ENCODE measurements at regions not wholly inside any gene's neighbourhood (a gene's known extent, or its start where the extent isn't known, plus 50 kb on each side); places are given as distances from the start of the nearest gene placed in this dataset.
"Not testable (repeated sequence)": the region's sequence is repeated elsewhere in the genome, so short reads cannot be mapped to it uniquely, and the experiment has no call there.

DNA sequence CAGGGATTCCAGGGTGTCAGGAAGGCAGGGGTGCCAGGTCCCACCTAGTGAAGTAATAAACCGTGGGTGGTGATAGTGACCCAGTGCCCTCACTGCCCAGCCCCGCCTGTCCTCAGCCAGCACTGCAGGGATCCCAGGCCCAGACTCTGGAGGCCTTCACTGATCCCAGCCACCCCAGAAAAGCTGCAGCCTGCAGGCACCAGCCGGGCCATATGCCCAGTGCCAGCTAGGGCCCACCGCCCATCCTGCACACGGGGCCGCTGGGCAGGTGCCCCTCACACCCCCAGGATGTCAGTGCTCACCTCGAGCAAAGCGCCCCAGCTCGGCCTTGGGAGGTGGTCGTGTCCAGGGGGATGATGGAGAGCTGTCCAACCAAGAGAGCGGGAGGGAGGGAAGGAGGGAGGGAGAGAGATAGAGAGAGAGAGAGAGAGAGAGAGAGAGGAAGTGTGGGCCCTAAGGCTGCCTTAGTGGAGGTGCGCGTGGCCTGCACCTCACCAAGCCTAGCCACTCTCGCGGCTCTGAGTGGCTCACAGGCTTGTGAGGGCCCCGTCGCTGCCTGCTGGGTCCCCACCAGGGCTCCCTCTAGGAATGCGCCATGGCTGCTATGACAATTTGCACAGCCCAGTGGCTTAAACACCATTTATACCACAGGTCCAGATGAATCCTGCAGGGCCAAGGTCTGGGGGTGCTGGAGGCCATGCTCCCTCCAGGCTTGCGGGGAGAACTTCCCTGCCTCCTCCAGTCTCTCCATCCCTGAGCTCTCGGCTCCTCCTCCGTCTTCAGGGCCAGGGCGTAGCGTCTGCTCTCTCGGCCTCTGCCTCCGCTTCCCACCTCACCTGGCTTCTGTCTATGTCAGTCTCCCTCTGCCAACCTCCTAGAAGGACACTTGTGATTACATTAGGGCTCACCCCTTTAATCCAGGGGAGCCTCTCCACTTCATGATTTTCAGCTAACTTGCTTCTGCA, 401.0 kb downstream of the TMEM121 start:
- H3K4me1 ChIP-seq: no peaks in the 10 kb centered on the region
- H3K36me3 ChIP-seq: no peaks in the 10 kb centered on the region
- no peak for DNase-seq
- H3K9me3 ChIP-seq: peaks cover 0 to 6% (median 4%) of the 10 kb centered on the region in 4 donors
- H3K4me3 ChIP-seq: no peak overlapping the region
- no peak overlapping the region for H3K27ac ChIP-seq
- intact Hi-C loops (cut with DNase I; ENCODE audit: low total_unique reads): no loop called here
- H3K27me3 ChIP-seq: peaks cover 0 to 28% (median 0%) of the 10 kb centered on the region in 3 donors
- TF ChIP-seq, protein P1, sequence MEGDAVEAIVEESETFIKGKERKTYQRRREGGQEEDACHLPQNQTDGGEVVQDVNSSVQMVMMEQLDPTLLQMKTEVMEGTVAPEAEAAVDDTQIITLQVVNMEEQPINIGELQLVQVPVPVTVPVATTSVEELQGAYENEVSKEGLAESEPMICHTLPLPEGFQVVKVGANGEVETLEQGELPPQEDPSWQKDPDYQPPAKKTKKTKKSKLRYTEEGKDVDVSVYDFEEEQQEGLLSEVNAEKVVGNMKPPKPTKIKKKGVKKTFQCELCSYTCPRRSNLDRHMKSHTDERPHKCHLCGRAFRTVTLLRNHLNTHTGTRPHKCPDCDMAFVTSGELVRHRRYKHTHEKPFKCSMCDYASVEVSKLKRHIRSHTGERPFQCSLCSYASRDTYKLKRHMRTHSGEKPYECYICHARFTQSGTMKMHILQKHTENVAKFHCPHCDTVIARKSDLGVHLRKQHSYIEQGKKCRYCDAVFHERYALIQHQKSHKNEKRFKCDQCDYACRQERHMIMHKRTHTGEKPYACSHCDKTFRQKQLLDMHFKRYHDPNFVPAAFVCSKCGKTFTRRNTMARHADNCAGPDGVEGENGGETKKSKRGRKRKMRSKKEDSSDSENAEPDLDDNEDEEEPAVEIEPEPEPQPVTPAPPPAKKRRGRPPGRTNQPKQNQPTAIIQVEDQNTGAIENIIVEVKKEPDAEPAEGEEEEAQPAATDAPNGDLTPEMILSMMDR (IDR thresholded peaks at IDR 0.05): no peak
- no peak for TF ChIP-seq EP300 (IDR thresholded peaks at IDR 0.05)
- no peak for TF ChIP-seq POLR2A (IDR thresholded peaks at IDR 0.05)
- no peak for TF ChIP-seq POLR2AphosphoS5 (IDR thresholded peaks at IDR 0.05)
- 75 to 85% (median 79%) methylated on average over 7 to 25 of the region's 25 CpGs for WGBS, 5 donors

DNA sequence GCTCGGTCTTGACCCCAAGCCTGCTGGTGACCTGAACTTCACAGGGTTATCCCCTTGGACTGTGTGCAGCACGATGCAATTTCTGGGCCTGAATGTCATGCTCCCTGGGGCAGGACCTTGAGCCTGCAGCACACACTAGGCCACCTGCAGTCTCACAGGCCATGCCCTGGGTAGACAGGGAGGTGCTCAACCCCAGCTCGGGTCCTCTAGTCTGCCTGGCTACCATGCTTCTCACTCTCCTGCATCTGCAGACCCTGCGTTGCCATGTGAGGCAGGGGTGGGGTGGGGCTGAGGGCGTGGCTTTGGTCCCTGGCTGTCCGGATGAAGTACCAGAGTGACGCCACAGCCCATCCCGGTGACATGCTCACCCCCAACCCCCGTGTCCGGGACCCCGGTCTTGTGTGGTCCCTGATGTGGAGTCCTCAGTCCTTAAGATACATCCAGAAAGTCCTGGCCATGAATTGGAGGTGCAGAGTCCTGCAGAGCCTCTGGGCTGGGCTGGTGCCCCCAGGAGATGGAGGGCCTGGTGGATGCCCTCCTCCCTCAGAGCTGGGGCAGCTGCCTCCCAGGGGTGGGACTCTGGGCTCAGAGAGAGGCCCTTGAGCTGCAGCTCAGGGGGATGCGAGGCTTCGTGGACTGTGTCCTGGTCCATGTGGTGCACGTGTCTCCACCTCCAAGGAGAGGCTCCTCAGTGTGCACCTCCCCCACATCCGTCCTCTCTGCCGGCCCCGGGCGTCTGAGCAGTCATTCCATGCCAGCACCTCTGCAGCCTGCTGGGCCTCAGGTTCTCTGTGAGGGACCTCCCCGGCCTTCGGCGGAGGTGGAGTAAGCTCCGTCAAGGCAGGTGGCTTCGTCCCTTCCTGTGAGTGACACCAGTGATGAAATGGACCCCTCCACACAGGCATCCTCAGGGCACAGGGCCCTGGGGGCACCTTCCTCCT, 402.1 kb downstream of the TMEM121 start:
- DNase-seq; intact Hi-C loops (cut with DNase I; ENCODE audit: low total_unique reads); H3K36me3 ChIP-seq; H3K4me3 ChIP-seq; H3K27ac ChIP-seq; H3K4me1 ChIP-seq; H3K9me3 ChIP-seq: not testable (repeated sequence)
- H3K27me3 ChIP-seq: peaks cover 0 to 28% (median 0%) of the 10 kb centered on the region in 3 donors
- WGBS, 5 donors: 71 to 79% (median 73%) methylated on average over 5 to 23 of the region's 23 CpGs

DNA sequence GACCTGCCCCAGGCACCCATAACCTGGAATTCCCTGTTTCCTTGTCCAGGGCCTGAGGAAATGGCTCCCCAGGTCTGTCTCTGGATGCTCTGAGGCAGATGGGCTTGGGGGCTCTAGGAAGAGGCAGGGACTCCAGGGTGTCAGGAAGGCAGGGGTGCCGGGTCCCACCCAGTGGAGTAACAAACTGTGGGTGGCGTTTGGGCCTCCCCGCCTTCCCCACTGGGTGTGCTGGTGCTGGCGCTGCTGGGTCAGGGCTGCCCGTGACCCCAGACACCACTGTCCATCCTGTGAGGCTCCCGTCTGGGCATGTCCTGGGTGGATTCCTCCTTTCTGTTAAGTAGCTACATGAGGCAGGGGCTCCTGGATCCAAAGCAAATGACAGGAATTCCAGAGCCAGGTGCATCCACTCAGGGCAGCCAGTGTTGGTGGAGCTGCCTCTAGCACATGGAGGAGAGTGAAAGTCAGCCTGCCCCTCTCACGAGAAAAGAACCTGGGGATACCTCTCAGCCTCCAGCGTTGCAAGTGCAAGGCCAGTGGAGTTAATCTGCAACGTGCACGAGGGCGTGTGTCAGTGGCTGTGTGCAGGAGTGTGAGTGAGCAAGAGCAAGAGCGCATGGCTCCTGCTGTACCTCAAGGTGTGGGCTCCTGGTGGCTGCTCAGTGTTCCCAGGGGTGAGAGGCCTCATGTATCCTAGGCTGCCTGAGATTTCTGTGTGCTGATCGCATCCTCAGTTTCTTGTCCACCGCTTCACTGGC, 403.1 kb downstream of the TMEM121 start:
- WGBS, 5 donors: 75 to 80% (median 79%) methylated on average over 9 to 14 of the region's 14 CpGs
- no peak overlapping the region for H3K4me3 ChIP-seq
- no peak for DNase-seq
- H3K36me3 ChIP-seq: no peaks in the 10 kb centered on the region
- H3K4me1 ChIP-seq: no peaks in the 10 kb centered on the region
- no peak overlapping the region for H3K27ac ChIP-seq
- H3K9me3 ChIP-seq: no peaks in the 10 kb centered on the region
- H3K27me3 ChIP-seq: peaks cover 0 to 37% (median 0%) of the 10 kb centered on the region in 3 donors
- no peak for TF ChIP-seq POLR2A (IDR thresholded peaks at IDR 0.05)
- TF ChIP-seq, protein P1 (IDR thresholded peaks at IDR 0.05): no peak
- no peak for TF ChIP-seq POLR2AphosphoS5 (IDR thresholded peaks at IDR 0.05)
- no peak for TF ChIP-seq EP300 (IDR thresholded peaks at IDR 0.05)
- intact Hi-C loops (cut with DNase I; ENCODE audit: low total_unique reads): no loop called here

DNA sequence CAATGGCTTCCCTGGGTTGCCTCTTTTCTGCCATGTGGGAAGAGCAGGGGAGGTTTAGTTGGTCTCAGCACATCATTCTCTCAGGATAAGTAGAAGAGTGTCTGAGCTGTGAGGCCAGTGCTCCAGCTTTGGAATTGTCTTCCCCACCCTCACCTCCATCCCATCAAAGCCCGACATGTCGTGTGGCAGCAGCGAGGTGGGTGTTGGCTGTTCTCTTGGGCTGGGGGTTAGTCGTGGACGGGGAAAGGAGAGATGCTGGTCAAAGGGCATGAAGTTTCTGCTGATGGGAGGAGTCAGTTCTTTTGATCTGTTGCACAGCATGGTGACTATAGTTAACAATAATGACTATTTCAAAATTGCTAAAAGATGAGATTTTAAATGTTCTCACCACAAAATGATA, 404.2 kb downstream of the TMEM121 start:
- TF ChIP-seq EP300 (IDR thresholded peaks at IDR 0.05): no peak
- TF ChIP-seq, protein P1 (IDR thresholded peaks at IDR 0.05): no peak
- TF ChIP-seq POLR2AphosphoS5 (IDR thresholded peaks at IDR 0.05): no peak
- no peak for TF ChIP-seq POLR2A (IDR thresholded peaks at IDR 0.05)
- Histone ChIP-seq H3K4me3 (no peak overlapping the region), H3K4me1 (no peaks in the 10 kb centered on the region), H3K36me3 (no peaks in the 10 kb centered on the region), H3K27ac (no peak overlapping the region), H3K9me3 (peaks cover 3 to 10% (median 7%) of the 10 kb centered on the region in 4 donors), H3K27me3 (peaks cover 0 to 37% (median 0%) of the 10 kb centered on the region in 3 donors)
- intact Hi-C loops (cut with DNase I; ENCODE audit: low total_unique reads): no loop called here
- WGBS, 5 donors: 76 to 90% (median 82%) methylated on average over 5 of the region's 5 CpGs
- no peak for DNase-seq

Measured in stomach (tissue), 8 donors.